NCI-H446 treated with DMSO at 0.1 percent for 48 hours (cell line): ENCODE measurements at regions not wholly inside any gene's neighbourhood (a gene's known extent, or its start where the extent isn't known, plus 50 kb on each side); places are given as distances from the start of the nearest gene placed in this dataset.
"Not testable (repeated sequence)": the region's sequence is repeated elsewhere in the genome, so short reads cannot be mapped to it uniquely, and the experiment has no call there.

Experiments
- DNase-seq: peaks from one replicate; lab custom pipeline; 2025; lab: John Stamatoyannopoulos, UW

- no peak for DNase-seq
Measured at GRCh38 chr10:50999163-50999562, 75.1 kb upstream of the PRKG1 start.

GRCh38 chr10:51000164-51000563 is 74.1 kb upstream of the PRKG1 start:
- DNase-seq, result no peak

- no peak for DNase-seq
Measured at GRCh38 chr10:51000976-51001375, 73.3 kb upstream of the PRKG1 start.

GRCh38 chr10:51001587-51001986 is 72.7 kb upstream of the PRKG1 start:
- DNase-seq, result no peak

GRCh38 chr10:51002469-51002868 is 71.8 kb upstream of the PRKG1 start:
- no peak for DNase-seq

GRCh38 chr10:51004776-51005175 is 69.5 kb upstream of the PRKG1 start:
- no peak for DNase-seq

- DNase-seq, result no peak
Measured at GRCh38 chr10:51005551-51005950, 68.7 kb upstream of the PRKG1 start.

- DNase-seq, result no peak
Measured at GRCh38 chr10:51006686-51007085, 67.6 kb upstream of the PRKG1 start.

GRCh38 chr10:51007781-51008180 is 66.5 kb upstream of the PRKG1 start:
- DNase-seq, result no peak

GRCh38 chr10:51008346-51008745 is 65.9 kb upstream of the PRKG1 start:
- DNase-seq, result no peak

- no peak for DNase-seq
Measured at GRCh38 chr10:51010977-51011376, 63.3 kb upstream of the PRKG1 start.

GRCh38 chr10:51012073-51012472 is 62.2 kb upstream of the PRKG1 start:
- DNase-seq, result no peak

GRCh38 chr10:51014680-51015389 is 59.5 kb upstream of the PRKG1 start:
- no peak for DNase-seq

GRCh38 chr10:51015390-51015754 is 58.9 kb upstream of the PRKG1 start:
- DNase-seq, result not testable (repeated sequence)

- DNase-seq, result no peak
Measured at GRCh38 chr10:51020200-51020599, 54.1 kb upstream of the PRKG1 start.

GRCh38 chr10:51022933-51023585 is 51.2 kb upstream of the PRKG1 start:
- DNase-seq, result no peak

- DNase-seq, result no peak
Measured at GRCh38 chr10:51023636-51024035, 50.7 kb upstream of the PRKG1 start.
